Mesendoderm (in vitro differentiated cells): ENCODE measurements at regions not wholly inside any gene's neighbourhood (a gene's known extent, or its start where the extent isn't known, plus 50 kb on each side); places are given as distances from the start of the nearest gene placed in this dataset.

Source experiments
- DNase-seq: peaks from one replicate; pipeline ENCODE4 v3.0.0; 2013
- H2AK5ac ChIP-seq: 2 replicates; pipeline ENCODE4 v1.6.1; 2013; ENCODE audit warnings: low read length, inconsistent platforms
- H2BK120ac ChIP-seq: 2 replicates; pipeline ENCODE4 v1.6.1; 2013; ENCODE audit warnings: low read depth, mild to moderate bottlenecking, low read length, moderate library complexity, mixed read lengths
- H2BK15ac ChIP-seq: replicated peaks from 2 replicates; pipeline ENCODE4 v1.6.1; 2013; ENCODE audit warnings: low read depth, mild to moderate bottlenecking, moderate library complexity
- H2BK5ac ChIP-seq: 2 replicates; pipeline ENCODE4 v1.6.1; 2013; ENCODE audit warnings: low read length, inconsistent platforms
- H3K18ac ChIP-seq: 2 replicates; pipeline ENCODE4 v1.6.1; 2013; ENCODE audit warnings: mild to moderate bottlenecking, low read length, mixed read lengths
- H3K23ac ChIP-seq: one replicate; pipeline ENCODE4 v1.6.1; 2013; ENCODE audit warnings: low read length
- H3K27ac ChIP-seq: 2 replicates; pipeline ENCODE4 v1.5.1; 2013; ENCODE audit warnings: low read depth, mild to moderate bottlenecking, inconsistent platforms, low read length, moderate library complexity
- H3K27me3 ChIP-seq: 2 replicates; pipeline ENCODE4 v1.6.1; 2013; ENCODE audit warnings: low read length, control low read depth, mild to moderate bottlenecking, inconsistent platforms; ENCODE audit not compliant: insufficient read depth, poor library complexity
- H3K36me3 ChIP-seq: 2 replicates; pipeline ENCODE4 v1.6.1; 2013; ENCODE audit warnings: low read length, inconsistent platforms; ENCODE audit not compliant: control insufficient read depth, insufficient read depth
- H3K4ac ChIP-seq: one replicate; pipeline ENCODE4 v1.6.1; 2013; ENCODE audit warnings: low read depth, mild to moderate bottlenecking, low read length, moderate library complexity
- H3K4me1 ChIP-seq: 2 replicates; pipeline ENCODE4 v1.6.1; 2013; ENCODE audit warnings: low read depth, low read length, inconsistent platforms; ENCODE audit not compliant: control insufficient read depth
- H3K4me2 ChIP-seq: 2 replicates; pipeline ENCODE4 v1.6.1; 2013; ENCODE audit warnings: low read length
- H3K4me3 ChIP-seq: 2 replicates; pipeline ENCODE4 v1.5.1; 2013; ENCODE audit warnings: mild to moderate bottlenecking, low read length
- H3K56ac ChIP-seq: one replicate; pipeline ENCODE4 v1.6.1; 2013; ENCODE audit warnings: low read length
- H3K79me1 ChIP-seq: 2 replicates; pipeline ENCODE4 v1.6.1; 2013; ENCODE audit warnings: low read length, inconsistent platforms
- H3K79me2 ChIP-seq: 2 replicates; pipeline ENCODE4 v1.6.1; 2013; ENCODE audit warnings: mild to moderate bottlenecking, low read length; ENCODE audit not compliant: control insufficient read depth, insufficient read depth
- H3K9ac ChIP-seq: 2 replicates; pipeline ENCODE4 v1.6.1; 2013; ENCODE audit warnings: low read length, inconsistent platforms
- H4K5ac ChIP-seq: one replicate; pipeline ENCODE4 v1.6.1; 2013; ENCODE audit warnings: low read length
- H4K8ac ChIP-seq: one replicate; pipeline ENCODE4 v1.6.1; 2013; ENCODE audit warnings: low read depth, mild to moderate bottlenecking, control low read depth, low read length, moderate library complexity
- WGBS: extraction: QIAGEN DNeasy Blood & Tissue Kit; methylation state at CpG from one replicate; pipeline ENCODE4 v1.1.7; 2013; ENCODE audit warnings: low lambda C conversion rate, missing lambda C conversion rate; ENCODE audit not compliant: insufficient coverage; ENCODE audit errors: extremely low coverage; 5-methylcytosine and 5-hydroxymethylcytosine counted together

GRCh38 chr2:129710670-129711495 is 268.6 kb upstream of the RAB6C start:
- Histone ChIP-seq H3K18ac (no peak overlapping the region), H3K4me1 (no peaks in the 10 kb centered on the region), H2BK120ac (no peak overlapping the region), H2BK5ac (no peak overlapping the region), H4K8ac (no peak overlapping the region), H3K79me1 (no peaks in the 10 kb centered on the region), H3K27ac (no peak overlapping the region), H3K27me3 (no peaks in the 10 kb centered on the region), H3K4ac (no peak overlapping the region), H3K23ac (no peak overlapping the region), H3K4me2 (no peak overlapping the region), H3K9ac (no peak overlapping the region), H3K36me3 (no peaks in the 10 kb centered on the region), H2AK5ac (no peak overlapping the region), H2BK15ac (no peak overlapping the region), H3K56ac (peak overlapping the region; percentile 27), H3K4me3 (no peak overlapping the region), H3K79me2 (no peaks in the 10 kb centered on the region), H4K5ac (no peak overlapping the region)
- no peak for DNase-seq
- WGBS: no CpG with 5 or more reads among the region's 32 CpGs

GRCh38 chr2:129711816-129712675 is 267.4 kb upstream of the RAB6C start:
- no peak overlapping the region for H3K4ac ChIP-seq
- no peak overlapping the region for H3K4me2 ChIP-seq
- no peaks in the 10 kb centered on the region for H3K36me3 ChIP-seq
- H3K79me1 ChIP-seq: no peaks in the 10 kb centered on the region
- H4K5ac ChIP-seq: no peak overlapping the region
- no peaks in the 10 kb centered on the region for H3K79me2 ChIP-seq
- H3K9ac ChIP-seq: no peak overlapping the region
- no peak overlapping the region for H2BK15ac ChIP-seq
- no peak overlapping the region for H3K27ac ChIP-seq
- no peak overlapping the region for H3K23ac ChIP-seq
- no peak overlapping the region for H4K8ac ChIP-seq
- no peak overlapping the region for H3K18ac ChIP-seq
- no peak overlapping the region for H2BK120ac ChIP-seq
- no peak overlapping the region for H3K56ac ChIP-seq
- no peak overlapping the region for H2BK5ac ChIP-seq
- H3K4me3 ChIP-seq: no peak overlapping the region
- H2AK5ac ChIP-seq: no peak overlapping the region
- H3K4me1 ChIP-seq: peaks cover 1% of the 10 kb centered on the region
- no peaks in the 10 kb centered on the region for H3K27me3 ChIP-seq
- no peak for DNase-seq
- no CpG with 5 or more reads among the region's 7 CpGs for WGBS

- H3K79me1 ChIP-seq: no peaks in the 10 kb centered on the region
- H3K4me3 ChIP-seq: no peak overlapping the region
- no peak overlapping the region for H4K5ac ChIP-seq
- H3K79me2 ChIP-seq: no peaks in the 10 kb centered on the region
- no peak overlapping the region for H3K4ac ChIP-seq
- H2BK120ac ChIP-seq: no peak overlapping the region
- H2BK15ac ChIP-seq: no peak overlapping the region
- H3K9ac ChIP-seq: no peak overlapping the region
- no peak overlapping the region for H3K27ac ChIP-seq
- DNase-seq: no peak
- H3K18ac ChIP-seq: no peak overlapping the region
- no peak overlapping the region for H2AK5ac ChIP-seq
- no peak overlapping the region for H4K8ac ChIP-seq
- WGBS: no CpG with 5 or more reads among the region's 7 CpGs
- no peak overlapping the region for H3K56ac ChIP-seq
- no peaks in the 10 kb centered on the region for H3K27me3 ChIP-seq
- H3K4me2 ChIP-seq: no peak overlapping the region
- no peak overlapping the region for H3K23ac ChIP-seq
- H3K4me1 ChIP-seq: peaks cover 3% of the 10 kb centered on the region
- no peak overlapping the region for H2BK5ac ChIP-seq
- no peaks in the 10 kb centered on the region for H3K36me3 ChIP-seq
These were observed 266.8 kb upstream of the RAB6C start for GRCh38 chr2:129712676-129712985.

GRCh38 chr2:129713337-129713736 is 266.1 kb upstream of the RAB6C start:
- Histone ChIP-seq H2BK120ac (no peak overlapping the region), H3K36me3 (no peaks in the 10 kb centered on the region), H3K56ac (no peak overlapping the region), H2AK5ac (no peak overlapping the region), H3K4me2 (no peak overlapping the region), H3K4me1 (peaks cover 3% of the 10 kb centered on the region), H3K79me1 (no peaks in the 10 kb centered on the region), H4K8ac (no peak overlapping the region), H3K27me3 (no peaks in the 10 kb centered on the region), H3K18ac (no peak overlapping the region), H3K4ac (no peak overlapping the region), H3K9ac (no peak overlapping the region), H2BK5ac (no peak overlapping the region), H2BK15ac (no peak overlapping the region), H3K27ac (no peak overlapping the region), H3K23ac (no peak overlapping the region), H3K4me3 (no peak overlapping the region), H3K79me2 (no peaks in the 10 kb centered on the region), H4K5ac (no peak overlapping the region)
- WGBS: no CpG with 5 or more reads among the region's 9 CpGs
- DNase-seq: no peak

- H3K4me3 ChIP-seq: no peak overlapping the region
- H3K4me2 ChIP-seq: no peak overlapping the region
- H3K27ac ChIP-seq: no peak overlapping the region
- no peaks in the 10 kb centered on the region for H3K79me2 ChIP-seq
- no peak overlapping the region for H3K23ac ChIP-seq
- H2BK5ac ChIP-seq: peak overlapping the region; percentile 26
- H3K56ac ChIP-seq: no peak overlapping the region
- peak; percentile 37 for DNase-seq
- no peak overlapping the region for H2BK120ac ChIP-seq
- no peak overlapping the region for H2AK5ac ChIP-seq
- H3K9ac ChIP-seq: no peak overlapping the region
- H3K79me1 ChIP-seq: no peaks in the 10 kb centered on the region
- no peaks in the 10 kb centered on the region for H3K36me3 ChIP-seq
- no peak overlapping the region for H3K18ac ChIP-seq
- no peaks in the 10 kb centered on the region for H3K27me3 ChIP-seq
- H3K4me1 ChIP-seq: peaks cover 3% of the 10 kb centered on the region
- no CpG with 5 or more reads among the region's 12 CpGs for WGBS
- H4K8ac ChIP-seq: no peak overlapping the region
- no peak overlapping the region for H4K5ac ChIP-seq
- H3K4ac ChIP-seq: no peak overlapping the region
- H2BK15ac ChIP-seq: no peak overlapping the region
These were observed 262.5 kb upstream of the RAB6C start for GRCh38 chr2:129716781-129717559.
